Middle frontal gyrus (tissue), 1 donor: ENCODE measurements at regions not wholly inside any gene's neighbourhood (a gene's known extent, or its start where the extent isn't known, plus 50 kb on each side); places are given as distances from the start of the nearest gene placed in this dataset.

Source experiments
- DNase-seq: peaks from one replicate; pipeline ENCODE4 v3.0.0-alpha.2; 2015; ENCODE audit warnings: low spot score; ENCODE audit errors: extremely low spot score

DNA sequence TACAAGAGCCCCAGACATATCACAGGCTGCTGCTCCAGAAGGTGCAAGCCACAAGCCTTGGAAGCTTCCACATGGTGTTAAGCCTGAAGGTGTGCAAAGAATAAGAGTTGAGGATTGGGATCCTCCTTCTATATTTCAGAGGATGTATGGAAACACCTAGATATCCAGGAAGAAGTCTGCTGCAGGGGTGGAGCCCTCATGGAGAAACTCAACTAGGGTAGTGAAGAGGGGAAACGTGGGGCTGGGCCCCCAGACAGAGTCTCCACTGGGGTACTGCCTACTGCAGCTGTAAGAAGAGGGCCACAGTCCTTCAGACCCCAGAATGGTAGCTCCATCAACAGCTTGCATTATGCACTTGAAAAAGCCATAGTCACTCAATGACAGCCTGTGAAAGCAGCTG is 1444.0 kb downstream of the SLITRK1 start:
- DNase-seq, result no peak

DNA sequence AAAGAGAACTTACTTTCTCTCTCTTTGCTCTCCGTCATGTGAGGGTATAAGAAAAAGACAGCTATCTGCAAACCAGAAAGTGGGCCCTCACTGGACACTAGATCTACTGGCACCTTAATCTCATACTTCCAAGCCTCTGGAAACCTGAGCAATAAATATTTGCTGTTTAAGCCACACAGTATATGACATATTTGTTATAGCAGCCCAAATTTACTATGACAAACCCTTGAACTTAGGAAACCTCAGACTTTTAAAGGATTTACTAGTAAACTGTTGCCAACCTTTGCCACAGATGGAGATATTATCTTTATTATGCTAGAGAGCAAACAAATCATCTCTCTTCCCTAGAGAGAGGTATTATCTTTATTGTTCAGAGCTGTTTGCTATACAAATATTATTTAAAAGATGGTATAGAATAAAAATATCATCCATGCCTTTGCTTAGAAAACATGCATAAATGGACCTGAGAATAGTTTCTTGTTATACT is 1446.1 kb downstream of the SLITRK1 start:
- DNase-seq, result no peak

DNA sequence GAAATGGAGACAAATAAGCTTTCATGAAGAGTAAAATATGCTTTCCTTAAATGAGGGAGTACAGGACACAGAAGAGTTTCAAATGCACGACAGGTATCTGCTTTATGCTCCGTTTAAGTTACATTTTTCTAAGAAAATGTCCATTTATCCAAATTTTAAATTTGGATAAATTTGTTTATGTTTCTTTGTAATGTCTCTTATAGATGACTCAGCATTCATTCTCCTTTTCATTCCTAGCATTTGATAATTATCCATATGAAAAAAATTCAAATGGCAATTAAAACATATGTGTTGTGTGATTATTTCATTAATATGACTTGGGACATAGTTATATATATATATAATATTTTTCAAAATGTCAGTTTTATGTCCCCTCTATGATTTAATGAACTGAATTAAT is 1449.3 kb downstream of the SLITRK1 start:
- no peak for DNase-seq

DNA sequence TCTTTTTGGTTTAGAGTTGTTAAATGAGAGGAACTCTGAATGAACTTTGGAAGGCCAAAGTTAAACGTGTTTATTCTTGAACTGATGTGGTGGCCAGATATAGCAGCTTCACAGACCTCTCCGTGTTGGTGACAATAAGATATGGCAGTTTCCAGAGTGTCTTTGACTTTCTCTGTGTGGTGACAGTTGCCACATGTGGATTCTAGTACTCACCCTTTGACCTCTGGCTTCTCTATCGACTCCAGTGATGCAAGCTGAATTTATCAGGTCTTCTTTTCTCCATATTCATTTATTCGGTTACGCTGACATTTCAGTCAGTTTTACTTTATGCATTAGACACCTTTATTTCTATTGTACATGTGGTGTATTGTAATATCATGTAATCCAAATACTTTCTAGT is 1469.5 kb downstream of the SLITRK1 start:
- no peak for DNase-seq

DNA sequence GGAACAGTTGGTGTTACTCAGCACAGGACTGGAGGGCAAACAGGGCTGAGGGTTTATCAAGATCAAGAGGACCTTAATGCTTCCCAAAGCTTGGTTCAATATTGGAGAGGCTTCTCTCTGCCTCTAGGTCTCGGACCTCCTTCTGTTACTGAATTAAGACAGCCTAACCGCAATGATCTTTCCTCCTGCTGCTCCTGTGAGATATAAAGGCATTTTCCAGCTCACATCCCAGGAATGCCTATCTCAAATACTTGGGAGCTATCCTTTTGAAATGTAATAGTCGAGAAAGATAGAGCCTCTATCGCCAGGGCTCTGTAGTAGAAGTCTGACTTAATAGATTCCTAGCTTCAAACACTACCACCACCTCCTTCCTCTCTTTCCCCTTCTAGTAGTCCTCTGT is 1475.0 kb downstream of the SLITRK1 start:
- no peak for DNase-seq

DNA sequence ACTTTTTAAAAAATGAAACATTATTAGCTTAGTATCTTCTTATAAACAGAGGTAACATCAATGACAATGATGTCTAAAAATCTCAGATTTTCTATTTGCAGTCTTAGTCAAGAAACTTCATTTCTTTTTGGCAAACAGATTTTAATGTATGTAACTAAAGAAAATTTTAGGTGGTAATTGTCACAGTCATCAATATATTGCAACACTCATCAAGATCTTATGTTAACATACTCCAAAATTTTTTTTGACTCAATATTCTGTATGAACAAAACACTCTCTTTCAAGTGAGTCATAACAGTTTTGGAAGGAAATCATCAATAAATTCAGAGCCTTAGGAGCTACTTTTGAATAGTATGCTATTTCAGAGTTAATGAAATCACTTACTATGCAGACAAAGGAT is 1507.6 kb downstream of the SLITRK1 start:
- DNase-seq, result no peak

DNA sequence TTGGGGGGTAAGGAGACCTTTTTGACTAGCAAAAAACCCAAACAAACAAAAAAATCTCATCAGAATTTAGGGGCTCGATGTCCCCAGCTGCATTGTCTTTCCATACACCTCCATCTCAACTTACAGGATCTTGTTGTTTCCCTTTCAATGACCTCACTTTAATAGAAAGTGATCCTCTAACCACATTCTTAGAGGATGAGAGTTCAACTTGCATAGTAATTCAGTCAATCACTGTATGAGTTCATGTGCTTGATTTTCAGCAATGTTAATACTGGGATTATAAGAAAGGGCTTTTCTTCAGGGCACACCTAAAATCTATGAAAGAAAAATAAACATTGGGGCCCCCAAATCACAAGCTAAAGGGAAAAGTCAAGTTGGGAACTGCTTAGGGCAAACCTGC is 1512.0 kb downstream of the SLITRK1 start:
- no peak for DNase-seq

DNA sequence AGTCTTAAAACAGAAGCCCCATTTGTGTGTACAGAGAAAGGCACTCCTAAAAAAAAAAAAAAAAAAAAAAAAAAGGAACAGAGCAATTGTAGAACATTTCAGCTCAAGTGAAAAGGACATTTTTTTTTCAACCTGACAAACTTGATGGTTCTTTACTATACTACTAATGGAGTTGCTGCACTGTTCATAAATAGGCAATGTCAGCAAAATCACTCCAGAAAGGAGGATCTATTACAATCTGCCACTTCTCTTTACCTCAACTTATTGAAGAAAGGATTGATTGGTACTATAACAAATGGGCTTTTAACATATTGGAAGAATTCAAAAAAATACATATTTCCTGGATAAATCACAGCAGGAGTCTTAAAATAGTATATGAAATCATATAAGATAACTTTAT is 1517.7 kb downstream of the SLITRK1 start:
- no peak for DNase-seq

DNA sequence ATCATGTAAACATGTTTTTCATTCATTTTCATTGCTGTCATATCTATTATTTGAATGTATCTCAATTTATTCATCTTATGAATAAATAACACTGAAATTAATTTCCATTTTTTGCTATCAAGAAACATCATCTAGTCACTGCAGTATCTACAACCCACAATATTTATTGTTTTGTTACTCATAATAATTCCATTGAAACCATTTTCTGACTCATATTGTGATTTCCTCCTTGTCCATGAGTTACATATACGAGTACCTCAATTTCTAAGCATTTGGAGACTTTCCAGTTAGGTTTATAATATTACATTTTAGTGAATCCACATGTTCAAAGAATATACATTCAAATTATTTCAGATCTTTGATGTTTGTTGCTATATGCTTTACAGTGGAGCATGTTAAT is 1524.0 kb downstream of the SLITRK1 start:
- no peak for DNase-seq

DNA sequence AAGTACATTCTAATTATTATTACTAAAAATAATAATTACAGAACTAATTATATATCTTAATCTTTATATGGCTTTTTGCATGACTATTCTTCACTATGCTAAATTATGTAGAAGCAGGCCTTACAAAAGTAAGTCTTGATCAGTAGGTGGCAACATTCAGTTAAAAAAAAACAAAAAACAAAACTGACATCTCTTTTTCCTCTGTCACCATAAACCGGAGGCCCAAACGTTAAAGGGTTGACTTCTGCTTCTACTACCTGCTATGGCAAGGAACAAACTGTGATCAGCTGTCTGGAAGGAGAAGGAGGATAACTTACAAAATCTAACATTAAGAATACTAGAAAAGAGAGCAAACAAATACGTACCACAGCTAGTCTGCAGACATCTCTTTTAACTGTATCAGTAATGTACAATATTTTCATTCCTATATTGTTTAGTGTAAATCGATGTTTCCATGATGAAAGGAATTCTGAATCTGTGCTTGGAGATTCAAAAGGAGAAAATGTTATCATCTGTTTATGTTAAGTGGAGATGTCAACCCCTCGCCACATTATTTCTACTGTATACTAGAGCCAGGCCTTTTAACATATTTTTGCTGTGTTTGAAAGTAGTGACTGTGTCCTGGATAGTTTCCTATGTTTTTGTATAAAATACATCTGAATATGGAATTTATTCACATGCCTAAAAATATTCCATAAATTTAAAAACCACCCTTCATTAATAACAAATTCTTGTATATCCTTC is 1525.4 kb downstream of the SLITRK1 start:
- DNase-seq, result no peak

DNA sequence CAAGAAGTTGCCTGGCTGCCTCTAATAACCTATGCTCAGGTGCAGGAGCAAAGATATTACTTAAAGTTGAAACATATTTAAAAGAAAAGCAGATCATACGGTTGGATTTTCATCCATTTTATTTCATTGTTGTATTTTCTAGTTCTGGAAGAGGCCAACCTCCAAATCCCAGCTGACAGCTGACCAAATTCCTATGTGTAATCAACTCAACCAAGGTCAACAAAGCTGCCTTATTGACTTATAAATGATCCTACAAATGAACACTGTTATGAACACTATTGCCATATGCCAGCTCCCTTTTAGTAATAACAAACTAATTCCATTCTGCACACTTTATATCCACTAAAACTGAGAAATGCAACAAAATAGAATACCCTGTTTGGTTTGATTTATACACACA is 1537.4 kb downstream of the SLITRK1 start:
- no peak for DNase-seq

DNA sequence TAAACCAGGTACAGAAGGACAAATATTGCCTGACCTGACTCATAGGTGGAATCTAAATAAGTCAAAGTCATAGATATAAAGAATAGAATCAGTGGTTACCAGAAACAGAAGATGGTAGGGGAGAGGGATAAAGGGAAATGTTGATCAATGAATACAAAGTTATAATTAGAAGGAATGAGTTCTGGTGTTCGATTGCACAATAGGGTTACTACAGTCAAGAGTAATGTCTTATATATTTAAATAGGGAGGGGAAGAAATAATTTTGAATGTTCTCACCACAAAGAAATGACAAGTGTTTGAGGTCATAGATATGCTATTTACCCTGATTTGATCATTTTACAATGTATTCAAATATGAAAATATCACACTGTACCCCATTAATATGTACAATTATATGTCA is 1541.2 kb downstream of the SLITRK1 start:
- no peak for DNase-seq

DNA sequence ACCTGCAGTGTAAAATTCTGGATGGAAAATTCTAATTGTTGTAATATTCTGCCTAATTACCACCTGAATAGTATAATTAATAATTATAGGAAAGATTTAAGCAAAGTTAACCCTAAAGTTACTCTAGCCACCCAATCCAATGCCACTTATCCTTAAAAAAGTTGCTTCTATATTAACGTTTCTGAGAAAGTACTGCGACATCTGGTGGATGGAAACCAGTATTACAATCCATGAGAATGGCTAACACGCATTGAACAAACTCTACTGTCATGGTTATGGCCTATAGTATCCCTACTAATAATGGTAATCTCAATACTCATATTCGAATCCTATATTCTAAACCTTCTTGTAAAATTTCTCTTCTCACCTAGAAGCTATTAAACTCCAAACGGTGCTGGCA is 1551.8 kb downstream of the SLITRK1 start:
- DNase-seq, result no peak

DNA sequence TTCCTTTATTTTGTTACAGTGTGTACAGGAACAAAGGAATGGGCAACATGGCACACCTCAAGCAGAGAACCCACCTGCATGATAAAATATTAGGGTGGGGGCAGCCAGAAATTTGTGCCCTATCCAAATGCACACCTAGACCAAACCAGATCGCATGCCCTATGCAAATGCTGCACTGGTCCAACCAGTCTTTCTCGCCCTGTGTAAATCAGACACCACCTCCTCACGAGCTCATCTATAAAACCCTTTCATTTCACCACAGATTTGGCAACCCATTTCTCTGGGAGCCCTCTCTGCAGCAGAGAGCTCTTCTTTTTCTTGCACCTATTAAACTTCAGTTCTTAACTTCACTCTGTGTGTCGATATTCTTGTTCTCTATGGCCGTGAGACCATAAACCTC is 1559.2 kb downstream of the SLITRK1 start:
- DNase-seq, result no peak

DNA sequence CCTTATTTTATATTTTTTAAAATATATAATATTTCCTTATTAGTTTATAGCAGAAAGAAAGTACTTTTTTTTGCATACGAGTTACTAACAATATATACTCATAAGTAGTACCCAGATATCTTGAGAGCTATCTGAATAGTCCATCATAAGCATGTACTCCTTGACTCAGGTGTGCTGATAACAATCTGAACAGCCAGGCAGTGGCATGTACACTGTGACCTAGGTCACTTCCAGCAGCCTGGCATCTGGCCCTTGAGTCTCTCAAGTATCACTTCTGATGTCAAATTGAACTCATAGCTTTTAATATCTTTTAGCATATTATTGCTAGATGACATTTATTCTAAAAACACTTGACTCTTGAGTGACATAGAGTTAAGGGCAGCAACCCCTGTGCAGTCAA is 1576.7 kb downstream of the SLITRK1 start:
- DNase-seq, result no peak

DNA sequence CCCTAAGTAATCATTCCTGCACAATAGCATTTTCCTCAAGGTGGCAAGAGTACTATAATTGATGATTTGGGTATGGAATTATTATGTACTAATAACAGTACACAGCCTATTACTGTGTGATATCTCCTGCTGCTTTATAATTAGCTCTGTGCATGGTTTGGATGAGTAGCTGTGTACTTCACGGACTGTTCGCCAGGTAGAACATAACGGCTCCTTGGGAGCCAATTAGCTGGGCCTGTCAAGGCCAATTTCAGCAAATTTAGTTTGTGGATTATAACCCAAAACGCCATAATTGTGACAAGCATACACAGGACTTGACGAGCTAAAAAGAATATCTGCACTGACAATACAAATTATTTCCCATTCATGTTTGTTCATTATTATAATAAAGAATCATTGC is 1584.2 kb downstream of the SLITRK1 start:
- DNase-seq, result no peak

DNA sequence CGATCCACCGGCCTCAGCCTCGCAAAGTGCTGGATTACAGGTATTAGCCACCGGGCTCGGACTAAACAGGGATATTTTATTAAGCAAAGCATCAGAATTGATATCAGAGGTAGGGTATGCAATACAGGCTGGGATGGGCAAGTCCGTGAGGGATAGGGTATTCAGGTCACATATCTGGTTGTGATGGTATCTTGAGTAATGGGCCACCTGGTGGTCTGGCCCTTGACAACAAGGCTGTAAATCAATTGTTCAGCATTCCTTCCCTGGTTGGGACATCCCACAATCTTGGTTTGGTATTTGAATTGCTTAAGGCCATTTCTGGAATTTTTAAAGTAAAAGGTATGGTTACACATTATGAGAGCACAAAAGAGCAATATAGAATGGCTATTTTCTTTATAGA is 1588.0 kb downstream of the SLITRK1 start:
- DNase-seq, result no peak

DNA sequence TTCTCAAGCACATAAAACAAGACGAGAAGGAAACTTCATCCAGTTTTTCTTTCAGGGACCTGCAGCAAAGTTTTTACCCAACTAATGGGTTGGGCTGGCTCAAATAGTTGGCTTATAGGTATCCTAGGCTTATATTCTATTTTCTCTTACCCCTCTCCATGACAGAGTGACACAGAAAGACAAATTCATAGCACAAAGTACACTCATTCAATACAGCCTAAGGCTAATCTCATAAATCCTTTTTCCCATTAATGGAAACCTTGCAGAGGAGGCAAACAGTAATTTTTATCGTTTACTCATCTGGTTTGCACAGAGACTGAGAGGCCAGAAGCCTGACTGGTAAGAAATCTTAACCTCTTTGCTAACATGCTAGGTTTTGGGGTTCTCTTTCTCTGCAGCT is 1589.9 kb downstream of the SLITRK1 start:
- no peak for DNase-seq

DNA sequence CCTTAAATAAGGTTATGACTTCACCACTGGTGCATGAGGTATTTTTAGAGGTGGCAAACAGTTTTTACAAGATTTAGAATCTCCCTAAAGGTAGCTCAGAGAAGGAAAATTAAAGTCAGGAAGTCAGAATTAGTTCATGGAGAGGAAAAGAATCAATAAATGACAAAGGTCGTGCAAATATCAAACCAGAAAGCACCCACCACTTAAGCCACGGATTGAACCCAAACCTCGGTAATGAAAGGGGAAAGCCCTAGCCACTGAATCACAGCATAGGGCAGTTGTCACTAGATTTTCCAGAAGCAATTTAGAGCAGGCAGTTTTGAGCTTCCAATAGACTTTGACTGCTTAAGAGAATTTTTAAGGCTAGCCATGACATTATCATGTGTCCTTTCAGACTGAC is 1590.4 kb downstream of the SLITRK1 start:
- DNase-seq, result no peak

DNA sequence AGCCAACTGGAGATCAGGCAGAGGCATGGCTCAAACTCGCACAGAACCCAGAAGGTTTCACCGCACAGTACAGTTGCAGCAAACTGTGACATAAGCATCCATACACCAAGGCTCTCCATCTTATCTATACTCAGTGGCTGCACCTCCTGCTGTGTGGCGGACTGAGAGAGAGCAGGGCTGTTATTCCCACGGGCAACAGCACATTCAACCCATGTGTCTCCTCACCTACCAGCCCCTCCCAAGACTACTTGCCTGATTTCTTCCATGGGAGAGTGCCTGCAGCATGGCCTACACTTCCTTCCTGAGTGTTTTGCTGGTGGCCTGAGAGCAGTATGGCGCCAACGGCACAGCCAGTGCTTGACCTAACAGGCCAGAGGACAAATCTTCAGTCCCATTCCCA is 1606.6 kb downstream of the SLITRK1 start:
- no peak for DNase-seq

DNA sequence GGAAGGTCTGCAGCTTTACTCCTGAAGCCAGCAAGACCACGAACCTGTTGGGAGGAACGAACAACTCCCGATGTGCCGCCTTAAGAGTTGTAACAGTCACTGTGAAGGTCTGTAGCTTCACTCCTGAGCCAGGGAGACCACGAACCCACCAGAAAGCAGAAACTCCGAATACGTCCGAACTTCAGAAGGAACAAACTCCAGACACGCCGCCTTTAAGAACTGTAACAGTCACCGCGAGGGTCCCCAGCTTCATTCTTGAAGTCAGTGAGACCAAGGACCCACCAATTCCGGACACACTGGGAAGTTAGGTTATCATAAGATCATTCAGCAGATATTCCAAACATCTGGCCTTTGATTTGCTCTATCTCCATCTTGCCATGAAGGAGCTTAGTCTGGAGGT is 1623.0 kb downstream of the SLITRK1 start:
- DNase-seq, result no peak

DNA sequence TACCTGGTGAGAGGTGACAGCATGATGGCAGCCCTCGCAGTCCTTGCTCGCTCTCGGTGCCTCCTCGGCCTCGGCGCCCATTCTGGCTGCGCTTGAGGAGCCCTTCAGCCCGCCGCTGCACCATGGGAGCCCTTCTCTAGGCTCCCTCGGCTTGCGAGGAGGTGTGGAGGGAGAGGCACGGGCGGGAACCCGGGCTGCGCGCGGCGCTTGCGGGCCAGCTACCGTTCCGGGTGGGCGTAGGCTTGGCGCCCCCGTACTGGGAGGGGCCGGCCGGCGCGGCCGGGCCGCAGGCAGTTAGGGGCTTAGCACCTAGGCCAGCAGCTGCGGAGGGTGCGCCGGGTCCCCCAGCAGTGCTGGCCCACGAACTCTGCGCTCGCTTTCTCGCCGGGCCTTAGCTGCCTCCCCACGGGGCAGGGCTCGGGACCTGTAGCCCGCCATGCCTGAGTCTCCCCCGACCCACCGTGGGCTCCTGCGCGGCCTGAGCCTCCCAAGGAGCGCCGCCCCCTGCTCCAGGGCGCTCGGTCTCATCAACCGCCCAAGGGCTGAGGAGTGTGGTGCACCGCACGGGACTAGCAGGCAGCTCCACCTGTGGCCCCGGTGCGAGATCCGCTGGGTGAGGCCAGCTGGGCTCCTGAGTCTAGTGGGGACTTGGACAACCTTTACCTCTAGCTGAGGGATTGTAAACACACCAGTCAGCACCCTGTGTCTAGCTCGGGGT is 1624.3 kb downstream of the SLITRK1 start:
- DNase-seq, result no peak

DNA sequence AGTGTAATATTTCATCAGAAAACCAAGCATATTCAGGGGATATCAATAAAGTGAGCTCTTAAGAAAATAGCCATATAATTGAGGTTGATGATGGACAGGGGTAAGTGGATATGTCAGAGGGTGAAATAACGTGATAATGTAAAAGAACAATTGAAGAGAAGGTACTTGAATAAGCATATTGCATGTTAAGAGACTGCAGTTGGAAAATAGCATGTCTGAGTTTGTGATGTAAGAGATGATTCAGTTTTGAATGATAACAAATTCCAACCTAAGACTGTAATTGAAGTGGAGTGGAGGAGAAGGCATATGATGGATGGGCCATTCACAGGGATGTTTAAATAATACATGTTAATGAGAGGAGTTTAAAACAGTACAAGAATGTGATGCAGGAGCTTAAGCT is 1633.5 kb downstream of the SLITRK1 start:
- no peak for DNase-seq
